WERI-Rb-1 (cell line): ENCODE measurements at regions not wholly inside any gene's neighbourhood (a gene's known extent, or its start where the extent isn't known, plus 50 kb on each side); places are given as distances from the start of the nearest gene placed in this dataset.

ENCODE experiments used
- DNase-seq: peaks from one replicate; pipeline ENCODE4 v3.0.0-alpha.2; 2020
- H3K27ac ChIP-seq: fragments of 250-450 bp; sonication (Bioruptor Pico); 2 replicates; pipeline ENCODE4 v1.5.1; 2020; ENCODE audit warnings: mild to moderate bottlenecking, moderate library complexity
- H3K27me3 ChIP-seq: fragments of 250-450 bp; sonication (Bioruptor Pico); 2 replicates; pipeline ENCODE4 v1.5.1; 2021; ENCODE audit warnings: mild to moderate bottlenecking, low read depth, moderate library complexity; ENCODE audit not compliant: insufficient read depth, severe bottlenecking
- H3K36me3 ChIP-seq: fragments of 250-450 bp; sonication (Bioruptor Pico); 2 replicates; pipeline ENCODE4 v1.5.1; 2020; ENCODE audit warnings: mild to moderate bottlenecking, moderate library complexity
- H3K4me3 ChIP-seq: 2 replicates; pipeline ENCODE4 v1.5.1; 2011; ENCODE audit warnings: low read depth, mild to moderate bottlenecking, control low read depth, low read length
- H3K9me3 ChIP-seq: fragments of 250-450 bp; sonication (Bioruptor Pico); 2 replicates; pipeline ENCODE4 v1.5.1; 2021; ENCODE audit warnings: mild to moderate bottlenecking, moderate library complexity; ENCODE audit not compliant: severe bottlenecking
- CTCF ChIP-seq: IDR thresholded peaks from 2 replicates; pipeline ENCODE4 v1.5.1; 2011; ENCODE audit warnings: low read depth, mild to moderate bottlenecking, control low read depth, inconsistent platforms, low read length

GRCh38 chr21:40936178-40936577, 89.2 kb upstream of the DSCAM start:
- Histone ChIP-seq H3K36me3 (no peaks in the 10 kb centered on the region), H3K9me3 (no peaks in the 10 kb centered on the region), H3K27ac (no peak overlapping the region), H3K27me3 (no peaks in the 10 kb centered on the region), H3K4me3 (no peak overlapping the region)
- no peak for DNase-seq
- no peak for TF ChIP-seq CTCF

- Histone ChIP-seq H3K36me3 (no peaks in the 10 kb centered on the region), H3K27ac (no peak overlapping the region), H3K9me3 (no peaks in the 10 kb centered on the region), H3K4me3 (no peak overlapping the region), H3K27me3 (no peaks in the 10 kb centered on the region)
- TF ChIP-seq CTCF, result no peak
- DNase-seq, result no peak
Observed at GRCh38 chr21:40936771-40937261, 89.9 kb upstream of the DSCAM start.

GRCh38 chr21:40938078-40938477, 91.1 kb upstream of the DSCAM start:
- no peak for TF ChIP-seq CTCF
- Histone ChIP-seq H3K27me3 (peaks cover 3% of the 10 kb centered on the region), H3K27ac (no peak overlapping the region), H3K36me3 (no peaks in the 10 kb centered on the region), H3K4me3 (no peak overlapping the region), H3K9me3 (no peaks in the 10 kb centered on the region)
- no peak for DNase-seq

GRCh38 chr21:40938611-40939010, 91.7 kb upstream of the DSCAM start:
- Histone ChIP-seq H3K27ac (no peak overlapping the region), H3K36me3 (no peaks in the 10 kb centered on the region), H3K9me3 (no peaks in the 10 kb centered on the region), H3K27me3 (peaks cover 3% of the 10 kb centered on the region), H3K4me3 (no peak overlapping the region)
- no peak for DNase-seq
- TF ChIP-seq CTCF, result no peak

GRCh38 chr21:40947713-40948112, 100.8 kb upstream of the DSCAM start:
- no peak for TF ChIP-seq CTCF
- H3K9me3 ChIP-seq, result no peaks in the 10 kb centered on the region
- H3K4me3 ChIP-seq, result no peak overlapping the region
- no peaks in the 10 kb centered on the region for H3K27me3 ChIP-seq
- H3K27ac ChIP-seq, result no peak overlapping the region
- no peaks in the 10 kb centered on the region for H3K36me3 ChIP-seq
- no peak for DNase-seq

GRCh38 chr21:40950970-40951369, 104.0 kb upstream of the DSCAM start:
- no peaks in the 10 kb centered on the region for H3K36me3 ChIP-seq
- TF ChIP-seq CTCF, result no peak
- no peak overlapping the region for H3K4me3 ChIP-seq
- H3K27me3 ChIP-seq, result no peaks in the 10 kb centered on the region
- no peaks in the 10 kb centered on the region for H3K9me3 ChIP-seq
- DNase-seq, result no peak
- no peak overlapping the region for H3K27ac ChIP-seq
